ENCODE measurements at regions not wholly inside any gene's neighbourhood (a gene's known extent, or its start where the extent isn't known, plus 50 kb on each side); places are given as distances from the start of the nearest gene placed in this dataset.

GRCh38 chr4:52317361-52317879 lies 266.3 kb downstream of the SPATA18 start:
- TF ChIP-seq YY1 (IDR thresholded peaks at IDR 0.05; ENCODE audit: insufficient read depth, insufficient read length) (no peak), SUZ12 (IDR thresholded peaks at IDR 0.05; ENCODE audit: extremely low read depth, insufficient read depth, insufficient read length) (no peak), ZNF274 (IDR thresholded peaks at IDR 0.05; ENCODE audit: low read depth, low read length) (no peak)
